ENCODE measurements at regions not wholly inside any gene's neighbourhood (a gene's known extent, or its start where the extent isn't known, plus 50 kb on each side); places are given as distances from the start of the nearest gene placed in this dataset.

DNA sequence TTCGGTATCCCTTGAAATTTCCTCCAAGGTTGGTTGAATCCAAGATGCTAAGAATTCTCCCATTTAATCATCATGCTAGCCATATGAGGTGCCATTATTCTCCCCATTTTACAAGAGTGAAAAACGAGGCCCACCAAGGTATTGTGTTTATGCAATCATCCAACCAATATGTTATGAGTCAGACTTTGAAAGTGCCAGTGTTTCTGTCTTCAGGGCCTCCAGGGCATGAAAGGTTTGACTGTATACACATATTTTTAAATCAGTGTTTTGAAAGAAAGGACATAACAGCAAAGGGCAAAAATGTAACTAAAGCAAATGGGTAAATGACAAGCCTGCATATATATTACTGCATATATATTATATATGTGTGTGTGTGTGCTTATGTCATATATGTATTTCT, 541.2 kb upstream of the SMIM31 start:
- H3K27me3 ChIP-seq (ENCODE audit: control insufficient read depth, insufficient read depth, low read length), result no peaks in the 10 kb centered on the region
- POLR2A ChIA-PET, result no interaction called here
- DNase-seq (ENCODE audit: low read depth), result no peak
- no peak overlapping the region for H3K4me3 ChIP-seq (ENCODE audit: low read depth, low read length)
- CTCF ChIA-PET, result no interaction called here
- no peaks in the 10 kb centered on the region for H3K36me3 ChIP-seq (ENCODE audit: control insufficient read depth, insufficient read depth, low read length)
- TF ChIP-seq, protein P1, sequence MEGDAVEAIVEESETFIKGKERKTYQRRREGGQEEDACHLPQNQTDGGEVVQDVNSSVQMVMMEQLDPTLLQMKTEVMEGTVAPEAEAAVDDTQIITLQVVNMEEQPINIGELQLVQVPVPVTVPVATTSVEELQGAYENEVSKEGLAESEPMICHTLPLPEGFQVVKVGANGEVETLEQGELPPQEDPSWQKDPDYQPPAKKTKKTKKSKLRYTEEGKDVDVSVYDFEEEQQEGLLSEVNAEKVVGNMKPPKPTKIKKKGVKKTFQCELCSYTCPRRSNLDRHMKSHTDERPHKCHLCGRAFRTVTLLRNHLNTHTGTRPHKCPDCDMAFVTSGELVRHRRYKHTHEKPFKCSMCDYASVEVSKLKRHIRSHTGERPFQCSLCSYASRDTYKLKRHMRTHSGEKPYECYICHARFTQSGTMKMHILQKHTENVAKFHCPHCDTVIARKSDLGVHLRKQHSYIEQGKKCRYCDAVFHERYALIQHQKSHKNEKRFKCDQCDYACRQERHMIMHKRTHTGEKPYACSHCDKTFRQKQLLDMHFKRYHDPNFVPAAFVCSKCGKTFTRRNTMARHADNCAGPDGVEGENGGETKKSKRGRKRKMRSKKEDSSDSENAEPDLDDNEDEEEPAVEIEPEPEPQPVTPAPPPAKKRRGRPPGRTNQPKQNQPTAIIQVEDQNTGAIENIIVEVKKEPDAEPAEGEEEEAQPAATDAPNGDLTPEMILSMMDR (IDR thresholded peaks at IDR 0.05; ENCODE audit: insufficient read depth, low read depth, low read length), result no peak

DNA sequence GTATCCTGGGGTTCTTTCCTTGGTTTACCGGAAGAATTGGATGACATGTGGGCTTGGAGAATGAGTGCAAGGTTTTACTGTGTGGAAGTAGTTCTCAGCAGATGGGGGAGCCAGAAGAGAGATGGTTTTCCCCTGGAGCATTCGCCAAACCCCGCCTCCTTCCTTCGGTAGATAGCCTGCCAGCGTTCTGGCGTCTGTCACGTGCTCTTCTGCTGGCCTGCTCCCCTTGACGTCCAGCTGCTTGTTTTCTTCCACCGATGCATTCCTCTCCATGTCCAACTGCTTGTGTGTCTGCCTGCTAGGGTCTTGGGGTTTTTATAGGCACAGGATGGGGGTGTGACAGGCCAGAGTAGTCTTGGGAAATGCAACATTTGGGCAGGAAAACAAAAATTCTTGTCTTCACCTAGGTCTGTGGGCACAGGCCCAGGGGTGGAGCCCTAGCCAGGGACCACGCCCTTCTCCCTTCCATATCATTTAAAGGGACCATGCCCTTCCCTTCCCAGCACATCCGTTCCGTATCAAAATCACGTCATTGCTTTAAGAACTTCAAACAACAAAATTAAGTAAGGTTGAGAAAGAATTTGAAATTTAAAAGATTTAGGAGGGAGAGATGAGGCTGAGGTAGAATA, 538.7 kb upstream of the SMIM31 start:
- TF ChIP-seq, protein P1 (IDR thresholded peaks at IDR 0.05; ENCODE audit: insufficient read depth, low read depth, low read length), result no peak
- Histone ChIP-seq H3K36me3 (ENCODE audit: control insufficient read depth, insufficient read depth, low read length) (no peaks in the 10 kb centered on the region), H3K27me3 (ENCODE audit: control insufficient read depth, insufficient read depth, low read length) (no peaks in the 10 kb centered on the region), H3K4me3 (ENCODE audit: low read depth, low read length) (no peak overlapping the region)
- DNase-seq (ENCODE audit: low read depth), result no peak
- ChIA-PET POLR2A (no interaction called here), CTCF (no interaction called here)

DNA sequence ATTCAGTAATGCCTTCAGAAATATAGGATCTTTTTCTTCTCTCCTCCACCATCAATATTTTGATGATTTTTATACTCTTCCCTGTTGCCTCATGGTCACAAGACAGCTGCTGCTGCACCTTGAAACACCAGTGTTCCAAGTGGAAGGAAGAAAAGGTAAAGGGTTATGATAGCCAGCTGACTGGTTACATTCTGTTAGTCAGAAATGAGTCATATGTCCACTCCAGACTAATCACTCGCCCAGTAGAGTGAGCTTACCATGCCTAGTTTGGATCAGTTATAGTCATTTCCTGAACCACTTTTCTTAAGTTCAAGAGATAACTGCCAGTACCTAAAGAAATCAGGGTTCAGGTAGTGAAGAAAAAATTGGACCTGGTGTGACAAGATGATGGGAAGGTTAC, 532.3 kb upstream of the SMIM31 start:
- ChIA-PET CTCF (no interaction called here), POLR2A (no interaction called here)
- Histone ChIP-seq H3K4me3 (ENCODE audit: low read depth, low read length) (no peak overlapping the region), H3K36me3 (ENCODE audit: control insufficient read depth, insufficient read depth, low read length) (no peaks in the 10 kb centered on the region), H3K27me3 (ENCODE audit: control insufficient read depth, insufficient read depth, low read length) (no peaks in the 10 kb centered on the region)
- TF ChIP-seq, protein P1 (IDR thresholded peaks at IDR 0.05; ENCODE audit: insufficient read depth, low read depth, low read length), result no peak
- no peak for DNase-seq (ENCODE audit: low read depth)

DNA sequence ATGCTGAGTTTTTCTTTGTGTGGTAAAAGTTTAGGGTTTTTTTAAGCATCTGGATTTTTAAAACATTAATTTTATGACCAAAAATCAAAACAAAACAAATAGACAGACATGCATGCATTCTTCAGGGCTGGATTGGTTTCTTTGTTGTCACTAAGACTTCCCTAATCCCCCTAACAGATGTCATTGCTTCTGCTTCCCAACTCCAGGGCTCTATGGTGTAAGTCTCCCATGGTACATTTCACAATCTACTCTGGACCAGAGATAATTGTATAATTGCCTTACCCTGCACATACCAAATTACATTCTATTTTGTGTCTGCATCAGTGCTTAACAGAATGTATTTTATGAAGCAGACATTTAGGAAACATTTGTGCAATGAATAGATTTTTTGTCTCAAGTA, 529.1 kb upstream of the SMIM31 start:
- TF ChIP-seq, protein P1 (IDR thresholded peaks at IDR 0.05; ENCODE audit: insufficient read depth, low read depth, low read length), result no peak
- Histone ChIP-seq H3K27me3 (ENCODE audit: control insufficient read depth, insufficient read depth, low read length) (no peaks in the 10 kb centered on the region), H3K36me3 (ENCODE audit: control insufficient read depth, insufficient read depth, low read length) (no peaks in the 10 kb centered on the region), H3K4me3 (ENCODE audit: low read depth, low read length) (no peak overlapping the region)
- no peak for DNase-seq (ENCODE audit: low read depth)
- ChIA-PET CTCF (no interaction called here), POLR2A (no interaction called here)

DNA sequence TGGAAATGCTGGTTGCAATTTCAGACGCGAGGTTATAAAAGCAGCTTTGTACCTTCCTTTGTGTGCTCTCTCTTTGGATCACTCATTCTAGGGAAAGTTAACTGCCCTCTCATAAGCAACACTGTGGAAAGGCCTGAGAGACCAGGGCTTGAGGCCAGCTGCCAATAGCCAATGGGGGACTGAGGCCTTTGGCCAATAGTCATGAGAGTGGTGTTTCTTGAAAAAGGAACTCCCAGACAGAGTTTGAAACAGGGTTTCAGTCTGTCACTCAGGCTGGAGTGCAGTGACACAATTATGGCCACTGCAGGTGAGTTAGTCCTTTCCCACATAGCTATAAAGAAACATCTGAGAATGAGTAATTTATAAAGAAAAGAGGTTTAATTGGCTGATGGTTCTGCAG, 524.7 kb upstream of the SMIM31 start:
- POLR2A ChIA-PET, result no interaction called here
- CTCF ChIA-PET, result no interaction called here
- Histone ChIP-seq H3K4me3 (ENCODE audit: low read depth, low read length) (no peak overlapping the region), H3K27me3 (ENCODE audit: control insufficient read depth, insufficient read depth, low read length) (no peaks in the 10 kb centered on the region), H3K36me3 (ENCODE audit: control insufficient read depth, insufficient read depth, low read length) (no peaks in the 10 kb centered on the region)
- no peak for DNase-seq (ENCODE audit: low read depth)
- TF ChIP-seq, protein P1 (IDR thresholded peaks at IDR 0.05; ENCODE audit: insufficient read depth, low read depth, low read length), result no peak

All from BJ (cell line).